ENCODE measurements at regions not wholly inside any gene's neighbourhood (a gene's known extent, or its start where the extent isn't known, plus 50 kb on each side); places are given as distances from the start of the nearest gene placed in this dataset.

- TF ChIP-seq TEAD4 (IDR thresholded peaks at IDR 0.05), result no peak
- no peak for TF ChIP-seq EP300 (IDR thresholded peaks at IDR 0.05; ENCODE audit: borderline replicate concordance)
- no peak for TF ChIP-seq FOXM1 (IDR thresholded peaks at IDR 0.05; ENCODE audit: borderline replicate concordance, low read depth)
Observed at GRCh38 chr21:39066829-39067780, 116.1 kb downstream of the PSMG1 start.

- no peak for TF ChIP-seq MAX (IDR thresholded peaks at IDR 0.05)
- no peak for TF ChIP-seq CREB1 (IDR thresholded peaks at IDR 0.05; ENCODE audit: low read depth)
Observed at GRCh38 chr21:39065917-39066316, 117.3 kb downstream of the PSMG1 start.

GRCh38 chr21:39064325-39065012 is 118.8 kb downstream of the PSMG1 start:
- TF ChIP-seq ZBTB7A (IDR thresholded peaks at IDR 0.05; ENCODE audit: low read depth), result no peak
- no peak for TF ChIP-seq TEAD4 (IDR thresholded peaks at IDR 0.05)
- TF ChIP-seq CEBPB (IDR thresholded peaks at IDR 0.05), result no peak
- TF ChIP-seq EP300 (IDR thresholded peaks at IDR 0.05; ENCODE audit: borderline replicate concordance), result no peak
- no peak for TF ChIP-seq MAX (IDR thresholded peaks at IDR 0.05)
- no peak for TF ChIP-seq CREB1 (IDR thresholded peaks at IDR 0.05; ENCODE audit: low read depth)
- TF ChIP-seq TAF1 (IDR thresholded peaks at IDR 0.05; ENCODE audit: low read depth), result no peak
- TF ChIP-seq NFIC (IDR thresholded peaks at IDR 0.05), result no peak
- TF ChIP-seq YY1 (IDR thresholded peaks at IDR 0.05; ENCODE audit: low read depth), result no peak
- TF ChIP-seq TCF12 (IDR thresholded peaks at IDR 0.05; ENCODE audit: low read depth), result no peak
- TF ChIP-seq RAD21 (IDR thresholded peaks at IDR 0.05; ENCODE audit: low read depth), result no peak
- TF ChIP-seq EGR1 (IDR thresholded peaks at IDR 0.05), result no peak
- no peak for TF ChIP-seq FOXM1 (IDR thresholded peaks at IDR 0.05; ENCODE audit: borderline replicate concordance, low read depth)
- TF ChIP-seq REST (IDR thresholded peaks at IDR 0.05; ENCODE audit: low read depth), result no peak
- no peak for TF ChIP-seq USF1 (IDR thresholded peaks at IDR 0.05)

- no peak for TF ChIP-seq EGR1 (IDR thresholded peaks at IDR 0.05)
- no peak for TF ChIP-seq EP300 (IDR thresholded peaks at IDR 0.05; ENCODE audit: borderline replicate concordance)
- no peak for TF ChIP-seq TEAD4 (IDR thresholded peaks at IDR 0.05)
- no peak for TF ChIP-seq ZBTB7A (IDR thresholded peaks at IDR 0.05; ENCODE audit: low read depth)
- TF ChIP-seq USF1 (IDR thresholded peaks at IDR 0.05), result no peak
- no peak for TF ChIP-seq REST (IDR thresholded peaks at IDR 0.05; ENCODE audit: low read depth)
- no peak for TF ChIP-seq CEBPB (IDR thresholded peaks at IDR 0.05)
- TF ChIP-seq CREB1 (IDR thresholded peaks at IDR 0.05; ENCODE audit: low read depth), result no peak
- no peak for TF ChIP-seq YY1 (IDR thresholded peaks at IDR 0.05; ENCODE audit: low read depth)
- TF ChIP-seq NFIC (IDR thresholded peaks at IDR 0.05), result no peak
Observed at GRCh38 chr21:39063517-39063916, 119.7 kb downstream of the PSMG1 start.

- TF ChIP-seq TEAD4 (IDR thresholded peaks at IDR 0.05) (no peak), NFIC (IDR thresholded peaks at IDR 0.05) (no peak), USF1 (IDR thresholded peaks at IDR 0.05) (no peak), ZBTB7A (IDR thresholded peaks at IDR 0.05; ENCODE audit: low read depth) (no peak), CREB1 (IDR thresholded peaks at IDR 0.05; ENCODE audit: low read depth) (no peak), EGR1 (IDR thresholded peaks at IDR 0.05) (no peak), RAD21 (IDR thresholded peaks at IDR 0.05; ENCODE audit: low read depth) (no peak), YY1 (IDR thresholded peaks at IDR 0.05; ENCODE audit: low read depth) (no peak), EP300 (IDR thresholded peaks at IDR 0.05; ENCODE audit: borderline replicate concordance) (no peak), FOXM1 (IDR thresholded peaks at IDR 0.05; ENCODE audit: borderline replicate concordance, low read depth) (no peak), TAF1 (IDR thresholded peaks at IDR 0.05; ENCODE audit: low read depth) (no peak), CEBPB (IDR thresholded peaks at IDR 0.05) (no peak), MAX (IDR thresholded peaks at IDR 0.05) (no peak), TCF12 (IDR thresholded peaks at IDR 0.05; ENCODE audit: low read depth) (no peak), REST (IDR thresholded peaks at IDR 0.05; ENCODE audit: low read depth) (no peak)
Observed at GRCh38 chr21:39062196-39062595, 121.1 kb downstream of the PSMG1 start.

Measured in Ishikawa (cell line).